ENCODE measurements at regions not wholly inside any gene's neighbourhood (a gene's known extent, or its start where the extent isn't known, plus 50 kb on each side); places are given as distances from the start of the nearest gene placed in this dataset.

GRCh38 chr5:105414067-105414466 lies 1851.5 kb upstream of the NUDT12 start:
- DNase-seq = no peak

- no peak for DNase-seq
These were observed 1850.9 kb upstream of the NUDT12 start for GRCh38 chr5:105413406-105413990.

GRCh38 chr5:105409695-105410094 lies 1847.1 kb upstream of the NUDT12 start:
- DNase-seq = no peak

- no peak for DNase-seq
These were observed 1844.6 kb upstream of the NUDT12 start for GRCh38 chr5:105407200-105407599.

GRCh38 chr5:105397749-105398148 lies 1835.2 kb upstream of the NUDT12 start:
- no peak for DNase-seq

- DNase-seq = no peak
These were observed 1830.1 kb upstream of the NUDT12 start for GRCh38 chr5:105392710-105393149.

GRCh38 chr5:105392122-105392709 lies 1829.6 kb upstream of the NUDT12 start:
- DNase-seq = no peak

GRCh38 chr5:105380126-105380525 lies 1817.5 kb upstream of the NUDT12 start:
- no peak for DNase-seq

GRCh38 chr5:105371169-105371568 lies 1808.6 kb upstream of the NUDT12 start:
- no peak for DNase-seq

GRCh38 chr5:105350486-105351140 lies 1788.0 kb upstream of the NUDT12 start:
- no peak for DNase-seq

GRCh38 chr5:105331558-105331957 lies 1769.0 kb upstream of the NUDT12 start:
- no peak for DNase-seq

- no peak for DNase-seq
These were observed 1767.6 kb upstream of the NUDT12 start for GRCh38 chr5:105330185-105330584.

- DNase-seq = no peak
These were observed 1742.3 kb upstream of the NUDT12 start for GRCh38 chr5:105304859-105305258.

GRCh38 chr5:105288946-105289345 lies 1726.4 kb upstream of the NUDT12 start:
- no peak for DNase-seq

GRCh38 chr5:105283134-105283533 lies 1720.5 kb upstream of the NUDT12 start:
- DNase-seq = no peak

- no peak for DNase-seq
These were observed 1711.5 kb upstream of the NUDT12 start for GRCh38 chr5:105274079-105274478.

GRCh38 chr5:105263515-105263914 lies 1700.9 kb upstream of the NUDT12 start:
- no peak for DNase-seq

- no peak for DNase-seq
These were observed 1697.1 kb upstream of the NUDT12 start for GRCh38 chr5:105259581-105260217.

GRCh38 chr5:105238561-105238960 lies 1676.0 kb upstream of the NUDT12 start:
- DNase-seq = no peak

- DNase-seq = no peak
These were observed 1668.0 kb upstream of the NUDT12 start for GRCh38 chr5:105230516-105231157.

GRCh38 chr5:105218018-105218417 lies 1655.4 kb upstream of the NUDT12 start:
- no peak for DNase-seq

GRCh38 chr5:105213078-105213477 lies 1650.5 kb upstream of the NUDT12 start:
- DNase-seq = no peak

GRCh38 chr5:105207066-105207465 lies 1644.5 kb upstream of the NUDT12 start:
- no peak for DNase-seq

GRCh38 chr5:105197531-105197930 lies 1634.9 kb upstream of the NUDT12 start:
- DNase-seq = no peak
